OCI-LY3 (cell line): ENCODE measurements at regions not wholly inside any gene's neighbourhood (a gene's known extent, or its start where the extent isn't known, plus 50 kb on each side); places are given as distances from the start of the nearest gene placed in this dataset.

Experiments
- CTCF ChIP-seq: fragments of 200-600, 300-600 bp; sonication (generic); IDR thresholded peaks from 2 replicates; pipeline ENCODE4 v1.5.1; 2014; ENCODE audit warnings: antibody characterized with exemption, low read length, low read depth
- EZH2phosphoT487 ChIP-seq: fragments of 200-600 bp; shearing (Covaris generic); IDR thresholded peaks from 2 replicates; pipeline ENCODE4 v1.6.1; 2018; ENCODE audit warnings: antibody characterized with exemption, mixed run types, low read depth

- TF ChIP-seq CTCF (no peak), EZH2phosphoT487 (no peak)
Measured at GRCh38 chr9:105859428-105860091, 165.2 kb downstream of the TMEM38B start.
